ENCODE measurements at regions not wholly inside any gene's neighbourhood (a gene's known extent, or its start where the extent isn't known, plus 50 kb on each side); places are given as distances from the start of the nearest gene placed in this dataset.

- CTCF ChIA-PET (ENCODE audit: low intra/inter-chr PET ratio, low total read pairs) = no interaction called here
- FAIRE-seq = no peak
- H3K27me3 ChIP-seq (ENCODE audit: control insufficient read depth in 1 of 2, insufficient read depth in 2 of 2, low read length in 2 of 2) = no peaks in the 10 kb centered on the region
Observed at GRCh38 chr2:193124815-193125214, 930.1 kb upstream of the TMEFF2 start.

More at GRCh38 chr2:193124815-193125214, 930.1 kb upstream of the TMEFF2 start:
- DNase-seq (ENCODE audit: low spot score) (no peak), ATAC-seq (no peak)
- no peaks in the 10 kb centered on the region for H3K9me3 ChIP-seq (ENCODE audit: low read length)
- H3K4me1 ChIP-seq (ENCODE audit: insufficient read depth, low read length) = no peaks in the 10 kb centered on the region
- POLR2A ChIA-PET = no interaction called here
- H2AFZ ChIP-seq (ENCODE audit: low read length) = no peak overlapping the region
- no peak overlapping the region for H3K4me3 ChIP-seq (replicated peaks in 1 of 3; ENCODE audit: insufficient read depth in 1 of 3, low read depth in 2 of 3, low read length in 3 of 3)
- BruUV-seq (replicated peaks) = no TSS peak
- in situ Hi-C loops (cut with HindIII; ENCODE audit: extremely low pct_ligation_motif_present, low pct_unique_long_range_greater_than_20kb) = no loop called here
- H3K36me3 ChIP-seq (replicated peaks in 1 of 2; ENCODE audit: control insufficient read depth in 1 of 2, insufficient read depth in 2 of 2, low read length in 2 of 2) = no peaks in the 10 kb centered on the region
- intact Hi-C loops (cut with micrococcal nuclease; ENCODE audit: unreplicated experiment) = no loop called here
- H3K9ac ChIP-seq (ENCODE audit: insufficient read depth, low read depth, low read length) = no peak overlapping the region
- H3K79me2 ChIP-seq (ENCODE audit: insufficient read depth, low read length) = no peaks in the 10 kb centered on the region
- H4K20me1 ChIP-seq (ENCODE audit: insufficient read depth, low read length) = no peaks in the 10 kb centered on the region
- no peak for TF ChIP-seq ZNF800 (CRISPR knock-in tag; IDR thresholded peaks at IDR 0.05)
- TF ChIP-seq AHR (CRISPR knock-in tag; IDR thresholded peaks at IDR 0.05) = no peak
- TF ChIP-seq ARNT (IDR thresholded peaks at IDR 0.05) = no peak
- no peak for TF ChIP-seq ZNF224 (CRISPR knock-in tag; IDR thresholded peaks at IDR 0.05)
- no peak for TF ChIP-seq SALL1 (CRISPR knock-in tag; IDR thresholded peaks at IDR 0.05)
- no peak for TF ChIP-seq IKZF1 (IDR thresholded peaks at IDR 0.05)
- no peak for TF ChIP-seq ZNF256 (CRISPR knock-in tag; conservative IDR thresholded peaks at IDR 0.05)
- no peak for TF ChIP-seq U2AF1 (optimal IDR thresholded peaks at IDR 0.05; ENCODE audit: low read depth, low read length)
- TF ChIP-seq SNAI1 (CRISPR knock-in tag; IDR thresholded peaks at IDR 0.05; ENCODE audit: borderline replicate concordance) = no peak
- no peak for TF ChIP-seq NR2F6 (IDR thresholded peaks at IDR 0.05)
- TF ChIP-seq NR2F6 (CRISPR knock-in tag; IDR thresholded peaks at IDR 0.05) = no peak
- TF ChIP-seq HMGXB3 (CRISPR knock-in tag; IDR thresholded peaks at IDR 0.05; ENCODE audit: borderline replicate concordance) = no peak
- TF ChIP-seq ZNF704 (CRISPR knock-in tag; IDR thresholded peaks at IDR 0.05; ENCODE audit: borderline replicate concordance) = no peak
- no peak for TF ChIP-seq ZNF124 (CRISPR knock-in tag; IDR thresholded peaks at IDR 0.05)
- TF ChIP-seq BRCA1 (CRISPR knock-in tag; IDR thresholded peaks at IDR 0.05) = no peak
- no peak for TF ChIP-seq MED8 (CRISPR knock-in tag; IDR thresholded peaks at IDR 0.05; ENCODE audit: insufficient replicate concordance)
- TF ChIP-seq ZNF780A (CRISPR knock-in tag; IDR thresholded peaks at IDR 0.05) = no peak
- no peak for TF ChIP-seq YY1 (IDR thresholded peaks at IDR 0.05; ENCODE audit: insufficient read depth, insufficient replicate concordance, low read depth, low read length)
- TF ChIP-seq ZBTB8A (CRISPR knock-in tag; IDR thresholded peaks at IDR 0.05; ENCODE audit: borderline replicate concordance, low read depth) = no peak
- TF ChIP-seq TFDP1 (CRISPR knock-in tag; IDR thresholded peaks at IDR 0.05; ENCODE audit: borderline replicate concordance) = no peak
- H3K4me2 ChIP-seq (ENCODE audit: low read depth, low read length) = no peak overlapping the region
- H3K27ac ChIP-seq (ENCODE audit: extremely low read length, insufficient read depth, low read length) = no peak overlapping the region
